HepG2 (cell line): ENCODE measurements at regions not wholly inside any gene's neighbourhood (a gene's known extent, or its start where the extent isn't known, plus 50 kb on each side); places are given as distances from the start of the nearest gene placed in this dataset.
"Not testable (repeated sequence)": the region's sequence is repeated elsewhere in the genome, so short reads cannot be mapped to it uniquely, and the experiment has no call there.

Source experiments
- CTCF ChIP-seq: sonication (generic); formaldehyde crosslinking; IDR thresholded peaks from 2 replicates; pipeline ENCODE4 v1.5.0; 2020; ENCODE audit warnings: mild to moderate bottlenecking, missing genetic modification reagents, moderate library complexity
- PRDM10 ChIP-seq: sonication (generic); formaldehyde crosslinking; IDR thresholded peaks from 2 replicates; pipeline ENCODE4 v1.4.0; 2020; ENCODE audit warnings: low read depth, missing genetic modification reagents

- TF ChIP-seq CTCF, PRDM10 (CRISPR knock-in tag): not testable (repeated sequence)
These were observed 73.9 kb upstream of the WIPF1 start for GRCh38 chr2:174671532-174671931.
